Stomach (tissue), 8 donors: ENCODE measurements at regions not wholly inside any gene's neighbourhood (a gene's known extent, or its start where the extent isn't known, plus 50 kb on each side); places are given as distances from the start of the nearest gene placed in this dataset.
A peak's percentile ranks its signal among the peaks of the same experiment; 100 is the strongest.

Experiments used
- DNase-seq, 2 donors: peaks; one replicate each; pipeline versions ENCODE4 v3.0.0 to v3.0.0-alpha.2; 2013 to 2019
- H3K27ac ChIP-seq, 5 donors: fragments of 200-600 bp in 4 of 5; sonication (generic) in 4 of 5; one replicate each; pipeline ENCODE4 v1.5.1; 2013 to 2019; ENCODE audit warnings: mild to moderate bottlenecking in 1 of 5, moderate library complexity in 1 of 5
- H3K27me3 ChIP-seq, 3 donors: fragments of 200-600 bp; sonication (generic); one replicate each; pipeline ENCODE4 v1.5.1; 2017 to 2019; ENCODE audit warnings: mixed run types in 1 of 3
- H3K36me3 ChIP-seq, 4 donors: fragments of 200-600 bp; sonication (generic); 1 replicate in 3 of 4; 2 replicates in 1 of 4; pipeline ENCODE4 v1.5.1; 2016 to 2019
- H3K4me1 ChIP-seq, 4 donors: fragments of 200-600 bp; sonication (generic); one replicate each; pipeline ENCODE4 v1.5.1; 2016 to 2019
- H3K4me3 ChIP-seq, 4 donors: fragments of 200-600 bp; sonication (generic) in 3 of 4; one replicate each; pipeline ENCODE4 v1.5.1; 2016 to 2019; ENCODE audit warnings: mild to moderate bottlenecking in 1 of 4
- H3K9me3 ChIP-seq, 4 donors: fragments of 200-600 bp; sonication (generic); one replicate each; pipeline ENCODE4 v1.5.1; 2016 to 2019
- EP300 ChIP-seq: sonication (generic); formaldehyde crosslinking; IDR thresholded peaks from one replicate; pipeline ENCODE4 v1.6.1; 2017; ENCODE audit warnings: antibody characterized with exemption
- POLR2A ChIP-seq, 4 donors: fragments of 450-650 bp; IDR thresholded peaks; one replicate each; pipeline ENCODE4 v1.6.1; 2016; ENCODE audit warnings: antibody characterized with exemption in 4 of 4, control low read depth in 2 of 4, mild to moderate bottlenecking in 1 of 4, moderate library complexity in 1 of 4
- POLR2AphosphoS5 ChIP-seq, 3 donors: sonication (generic); formaldehyde crosslinking; IDR thresholded peaks; one replicate each; pipeline ENCODE4 v1.6.1; 2016; ENCODE audit warnings: antibody characterized with exemption in 3 of 3
- WGBS, 5 donors: extraction: QIAGEN DNeasy Blood & Tissue Kit in 3 of 5; methylation state at CpG; one replicate each; pipeline versions ENCODE4 v1.1.5 to v1.1.7; 2013 to 2018; 5-methylcytosine and 5-hydroxymethylcytosine counted together
- intact Hi-C: fragments of 100-400 bp; cut with DNase I; formaldehyde crosslinking; loops from one replicate; pipeline ENCODE4 v1.15.1; 2023; ENCODE audit warnings: low total_unique reads
- TF ChIP-seq, protein P1 (sequence below), 7 experiments: fragments of 450-650 bp in 4 of 7; fragments of 200-600 bp in 3 of 7; sonication (generic) in 3 of 7; IDR thresholded peaks; one replicate each; pipeline ENCODE4 v1.5.1; 2016 to 2019; ENCODE audit warnings: antibody characterized with exemption in 7 of 7, control low read depth in 2 of 7, mild to moderate bottlenecking in 1 of 7
- donor health status: healthy with polysubstance abuse.
- donor health status: Bipolar disorder and iron deficiency.
- donor health status: healthy.

DNA sequence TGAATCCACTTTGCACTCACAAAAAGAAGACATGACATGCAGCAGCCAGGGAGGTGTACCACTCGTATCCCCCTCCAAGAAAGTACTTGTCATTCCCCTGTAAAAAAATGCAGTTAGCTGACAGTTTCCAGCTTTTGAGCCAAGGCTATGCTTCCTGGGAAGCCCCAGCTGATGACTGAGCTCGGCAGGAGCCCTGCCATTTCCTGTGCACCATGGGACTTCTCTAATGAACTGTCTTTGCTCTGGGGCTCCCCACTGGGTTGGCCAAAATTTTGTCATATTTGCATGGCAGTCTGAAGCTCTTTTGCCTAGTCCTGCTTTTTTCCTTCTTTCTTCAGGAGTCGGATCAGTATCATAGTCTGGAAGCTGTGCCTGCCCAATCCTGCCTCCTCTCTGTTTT lies 104.5 kb upstream of the MAOA start:
- peak in 1 of 2 donors; percentile 20 for DNase-seq
- intact Hi-C loops: no loop called here
- H3K27ac ChIP-seq: no peak overlapping the region

GRCh38 chrX:43552156-43552555 lies 103.9 kb upstream of the MAOA start:
- peaks cover 0 to 8% (median 0%) of the 10 kb centered on the region in 4 donors for H3K4me1 ChIP-seq
- DNase-seq: peak in 1 of 2 donors; percentile 51
- no peaks in the 10 kb centered on the region for H3K9me3 ChIP-seq
- no peak overlapping the region for H3K4me3 ChIP-seq
- H3K27ac ChIP-seq: no peak overlapping the region
- WGBS, 5 donors: 22 to 61% (median 25%) methylated on average over 2 of the region's 2 CpGs
- no peaks in the 10 kb centered on the region for H3K36me3 ChIP-seq
- intact Hi-C loops: no loop called here
- peak in 1 of 3 donors; percentile 18 for TF ChIP-seq POLR2AphosphoS5 (IDR thresholded peaks at IDR 0.05)
- TF ChIP-seq POLR2A (IDR thresholded peaks at IDR 0.05): no peak
- TF ChIP-seq EP300: no peak
- TF ChIP-seq, protein P1, sequence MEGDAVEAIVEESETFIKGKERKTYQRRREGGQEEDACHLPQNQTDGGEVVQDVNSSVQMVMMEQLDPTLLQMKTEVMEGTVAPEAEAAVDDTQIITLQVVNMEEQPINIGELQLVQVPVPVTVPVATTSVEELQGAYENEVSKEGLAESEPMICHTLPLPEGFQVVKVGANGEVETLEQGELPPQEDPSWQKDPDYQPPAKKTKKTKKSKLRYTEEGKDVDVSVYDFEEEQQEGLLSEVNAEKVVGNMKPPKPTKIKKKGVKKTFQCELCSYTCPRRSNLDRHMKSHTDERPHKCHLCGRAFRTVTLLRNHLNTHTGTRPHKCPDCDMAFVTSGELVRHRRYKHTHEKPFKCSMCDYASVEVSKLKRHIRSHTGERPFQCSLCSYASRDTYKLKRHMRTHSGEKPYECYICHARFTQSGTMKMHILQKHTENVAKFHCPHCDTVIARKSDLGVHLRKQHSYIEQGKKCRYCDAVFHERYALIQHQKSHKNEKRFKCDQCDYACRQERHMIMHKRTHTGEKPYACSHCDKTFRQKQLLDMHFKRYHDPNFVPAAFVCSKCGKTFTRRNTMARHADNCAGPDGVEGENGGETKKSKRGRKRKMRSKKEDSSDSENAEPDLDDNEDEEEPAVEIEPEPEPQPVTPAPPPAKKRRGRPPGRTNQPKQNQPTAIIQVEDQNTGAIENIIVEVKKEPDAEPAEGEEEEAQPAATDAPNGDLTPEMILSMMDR (IDR thresholded peaks at IDR 0.05): no peak
- H3K27me3 ChIP-seq: no peaks in the 10 kb centered on the region

More for the DNA sequence above, 104.5 kb upstream of the MAOA start:
- 27 to 49% (median 41%) methylated on average over 3 of the region's 3 CpGs for WGBS, 5 donors
- peaks cover 0 to 8% (median 0%) of the 10 kb centered on the region in 4 donors for H3K4me1 ChIP-seq
- no peak overlapping the region for H3K4me3 ChIP-seq
- no peaks in the 10 kb centered on the region for H3K27me3 ChIP-seq
- H3K36me3 ChIP-seq: no peaks in the 10 kb centered on the region
- H3K9me3 ChIP-seq: no peaks in the 10 kb centered on the region
- TF ChIP-seq, protein P1 (IDR thresholded peaks at IDR 0.05): no peak
- TF ChIP-seq POLR2A (IDR thresholded peaks at IDR 0.05) (no peak), EP300 (no peak), POLR2AphosphoS5 (IDR thresholded peaks at IDR 0.05) (no peak)

- 73 to 80% (median 78%) methylated on average over 4 of the region's 4 CpGs for WGBS, 5 donors
- no peak overlapping the region for H3K4me3 ChIP-seq
- no peaks in the 10 kb centered on the region for H3K9me3 ChIP-seq
- intact Hi-C loops: no loop called here
- TF ChIP-seq EP300: no peak
- TF ChIP-seq POLR2AphosphoS5 (IDR thresholded peaks at IDR 0.05): no peak
- TF ChIP-seq POLR2A (IDR thresholded peaks at IDR 0.05): no peak
- TF ChIP-seq, protein P1 (IDR thresholded peaks at IDR 0.05): no peak
- peaks cover 0 to 4% (median 0%) of the 10 kb centered on the region in 3 donors for H3K27me3 ChIP-seq
- peaks cover 0 to 8% (median 0%) of the 10 kb centered on the region in 4 donors for H3K4me1 ChIP-seq
- no peak for DNase-seq
- no peaks in the 10 kb centered on the region for H3K36me3 ChIP-seq
- no peak overlapping the region for H3K27ac ChIP-seq
These were observed 103.4 kb upstream of the MAOA start for GRCh38 chrX:43552703-43553102.

DNA sequence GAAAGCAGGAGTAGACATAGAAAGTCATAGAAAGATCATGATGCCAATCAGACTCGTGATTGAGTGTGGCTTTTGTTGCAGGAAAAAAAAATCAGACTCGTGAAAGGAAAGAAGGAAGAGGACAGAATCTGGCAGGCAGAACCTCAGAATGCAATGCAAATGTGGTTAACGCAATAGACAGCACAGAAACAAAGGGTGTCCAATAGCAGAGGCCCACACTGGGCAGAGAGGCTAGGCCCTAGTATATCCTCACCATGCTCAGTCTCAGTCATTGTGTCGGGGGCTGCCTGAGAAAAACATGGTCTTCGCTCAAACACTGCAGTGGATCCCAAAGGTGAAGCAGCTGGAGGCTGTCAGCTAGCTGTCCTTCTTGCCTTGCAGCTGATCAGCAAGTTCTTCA lies 102.8 kb upstream of the MAOA start:
- H3K4me1 ChIP-seq: peaks cover 0 to 8% (median 0%) of the 10 kb centered on the region in 4 donors
- H3K4me3 ChIP-seq: no peak overlapping the region
- no peaks in the 10 kb centered on the region for H3K36me3 ChIP-seq
- no peak for DNase-seq
- H3K27ac ChIP-seq: no peak overlapping the region
- intact Hi-C loops: no loop called here
- TF ChIP-seq, protein P1 (IDR thresholded peaks at IDR 0.05): no peak
- TF ChIP-seq POLR2AphosphoS5 (IDR thresholded peaks at IDR 0.05): no peak
- TF ChIP-seq EP300: no peak
- TF ChIP-seq POLR2A (IDR thresholded peaks at IDR 0.05): no peak
- H3K9me3 ChIP-seq: no peaks in the 10 kb centered on the region
- H3K27me3 ChIP-seq: peaks cover 0 to 4% (median 0%) of the 10 kb centered on the region in 3 donors
- 66 to 86% (median 71%) methylated on average over 3 to 5 of the region's 5 CpGs for WGBS, 5 donors
